K562 (cell line): ENCODE measurements at regions not wholly inside any gene's neighbourhood (a gene's known extent, or its start where the extent isn't known, plus 50 kb on each side); places are given as distances from the start of the nearest gene placed in this dataset.
A peak's percentile ranks its signal among the peaks of the same experiment; 100 is the strongest.

Experiments
- ATAC-seq: fragments of 200-7000 bp; cut with Tn5 transposase; 3 replicates; pipeline ENCODE4 v1.9.1; 2020; ENCODE audit warnings: moderate library complexity
- BruUV-seq: library from RNA; stranded (reverse); fragments of 400-500 nt; replicated peaks from 2 replicates; lab custom pipeline; 2021; lab: Mats Ljungman, UMichigan
- CTCF ChIA-PET: fragments of 300-600 bp; formaldehyde crosslinking; extraction: SDS; loops from one replicate; lab custom pipeline; 2021; ENCODE audit warnings: low intra/inter-chr PET ratio; lab: Yijun Ruan, JAX
- POLR2A ChIA-PET: fragments of 300-600, 350-650 bp; sonication (Branson Sonifier 250); formaldehyde crosslinking; extraction: SDS; loops from one replicate; lab custom pipeline; 2021; ENCODE audit warnings: antibody characterized with exemption, inconsistent platforms; lab: Yijun Ruan, JAX
- DNase-seq, 4 experiments: peaks; one replicate each; pipeline versions ENCODE4 v3.0.0 to v3.0.0-alpha.2; 2011 to 2018; ENCODE audit warnings: low spot score in 3 of 4, mixed read lengths in 3 of 4; ENCODE audit errors: extremely low read depth in 1 of 4
- FAIRE-seq: peaks from 2 replicates; lab custom pipeline; 2011; peaks lifted over from hg19 to GRCh38; lab: Jason Lieb, UNC
- H2AFZ ChIP-seq: 2 replicates; pipeline ENCODE4 v1.6.0; 2011; ENCODE audit warnings: low read depth, low read length, control low read depth, inconsistent platforms
- H3K27ac ChIP-seq: fragments of 200-600 bp; 3 replicates; pipeline ENCODE4 v1.8.0; 2011; ENCODE audit warnings: low read depth, mild to moderate bottlenecking, control low read depth, inconsistent platforms, low read length, moderate library complexity, mixed read lengths; ENCODE audit errors: extremely low read depth
- H3K27me3 ChIP-seq, 2 experiments: fragments of 300-600 bp in 1 of 2; 2 replicates in 1 of 2; 3 replicates in 1 of 2; pipeline versions ENCODE4 v1.6.0 to v1.8.0; 2011; ENCODE audit warnings: inconsistent platforms in 2 of 2, low read length in 2 of 2, mild to moderate bottlenecking in 1 of 2, mixed read lengths in 1 of 2, moderate library complexity in 1 of 2; ENCODE audit not compliant: control insufficient read depth in 2 of 2, insufficient read depth in 2 of 2
- H3K36me3 ChIP-seq: fragments of 300-600 bp; 3 replicates; pipeline ENCODE4 v1.8.0; 2011; ENCODE audit warnings: mild to moderate bottlenecking, low read length, inconsistent platforms; ENCODE audit not compliant: control insufficient read depth, insufficient read depth
- H3K4me1 ChIP-seq, 2 experiments: fragments of 200-600 bp in 1 of 2; replicated peaks in 1 of 2; 2 replicates in 1 of 2; 3 replicates in 1 of 2; pipeline versions ENCODE4 v1.5.1 to v1.8.0; 2011; ENCODE audit warnings: inconsistent platforms in 2 of 2, low read length in 2 of 2, mild to moderate bottlenecking in 1 of 2, mixed read lengths in 1 of 2, moderate library complexity in 1 of 2; ENCODE audit not compliant: control insufficient read depth in 2 of 2, insufficient read depth in 2 of 2
- H3K4me2 ChIP-seq: 2 replicates; pipeline ENCODE4 v1.6.1; 2011; ENCODE audit warnings: low read length, control low read depth, inconsistent platforms, mixed read lengths; ENCODE audit not compliant: insufficient read depth
- H3K4me3 ChIP-seq: fragments of 200-600 bp; sonication (generic), shearing (Covaris generic); 2 replicates; pipeline ENCODE4 v1.5.1; 2016; ENCODE audit warnings: control low read depth, inconsistent platforms
- H3K79me2 ChIP-seq: fragments of 200-600 bp; 3 replicates; pipeline ENCODE4 v1.8.0; 2011; ENCODE audit warnings: low read length, inconsistent platforms; ENCODE audit not compliant: control insufficient read depth, insufficient read depth
- H3K9ac ChIP-seq, 2 experiments: 2 replicates each; pipeline versions ENCODE4 v1.6.0 to v1.6.1; 2011; ENCODE audit warnings: low read depth in 2 of 2, low read length in 2 of 2, control low read depth in 1 of 2, inconsistent platforms in 1 of 2, mild to moderate bottlenecking in 1 of 2, mixed read lengths in 1 of 2; ENCODE audit not compliant: insufficient read depth in 1 of 2
- H3K9me1 ChIP-seq: one replicate; pipeline ENCODE4 v1.6.0; 2011; ENCODE audit warnings: inconsistent platforms, mild to moderate bottlenecking, low read length, moderate library complexity; ENCODE audit not compliant: control insufficient read depth, insufficient read depth
- H3K9me3 ChIP-seq: replicated peaks from 2 replicates; pipeline ENCODE4 v1.5.1; 2011; ENCODE audit warnings: low read depth, low read length, inconsistent platforms; ENCODE audit not compliant: control insufficient read depth, insufficient read depth
- H4K20me1 ChIP-seq: replicated peaks from 2 replicates; pipeline ENCODE4 v1.6.1; 2011; ENCODE audit warnings: low read length, inconsistent platforms, mixed read lengths; ENCODE audit not compliant: control insufficient read depth, insufficient read depth
- IFI16 ChIP-seq: fragments of 250-450 bp; sonication (Bioruptor Pico); IDR thresholded peaks from 2 replicates; pipeline ENCODE4 v2.1.2; 2022; ENCODE audit warnings: mild to moderate bottlenecking, inconsistent platforms
- JUN ChIP-seq, 2 experiments: sonication (generic) in 1 of 2; formaldehyde crosslinking in 1 of 2; IDR thresholded peaks; 2 replicates each; pipeline versions ENCODE4 v1.6.1 to v1.8.0; 2012 to 2022; ENCODE audit warnings: borderline replicate concordance in 2 of 2, mild to moderate bottlenecking in 2 of 2, improper control_type of control experiment in 1 of 2, low read depth in 1 of 2, low read length in 1 of 2, missing genetic modification reagents in 1 of 2
- MECOM ChIP-seq: fragments of 250-450 bp; sonication (Bioruptor Pico); IDR thresholded peaks from 2 replicates; pipeline ENCODE4 v1.8.0; 2022; ENCODE audit warnings: inconsistent platforms
- MYBL2 ChIP-seq, 2 experiments: fragments of 450-650 bp in 1 of 2; sonication (generic) in 1 of 2; formaldehyde crosslinking in 1 of 2; IDR thresholded peaks; 2 replicates each; pipeline versions ENCODE4 v1.6.1 to v1.8.1; 2017 to 2022; ENCODE audit warnings: borderline replicate concordance in 1 of 2, inconsistent platforms in 1 of 2, low read depth in 1 of 2, mild to moderate bottlenecking in 1 of 2, missing genetic modification reagents in 1 of 2, moderate library complexity in 1 of 2
- ZNF253 ChIP-seq: fragments of 250-450 bp; sonication (Bioruptor Pico); conservative IDR thresholded peaks from 2 replicates; pipeline ENCODE4 v1.6.1; 2021; ENCODE audit warnings: mild to moderate bottlenecking
- ZNF263 ChIP-seq: sonication (generic); formaldehyde crosslinking; IDR thresholded peaks from 2 replicates; pipeline ENCODE4 v1.8.0; 2022; ENCODE audit warnings: mild to moderate bottlenecking, missing genetic modification reagents, borderline replicate concordance
- WGBS: fragments of 100-300 bp; shearing (Covaris generic); methylation state at CpG from one replicate; pipeline ENCODE4 v1.1.6; 2016; ENCODE audit warnings: low coverage, mixed read lengths; ENCODE audit not compliant: insufficient coverage; ENCODE audit errors: missing lambda C conversion rate; 5-methylcytosine and 5-hydroxymethylcytosine counted together
- in situ Hi-C: fragments of 300-500 bp; cut with MboI; formaldehyde crosslinking; loops from 4 replicates; pipeline ENCODE4 v1.15.0; 2018; ENCODE audit warnings: inconsistent platforms, mixed read lengths
- intact Hi-C: fragments of 100-400 bp; cut with micrococcal nuclease; formaldehyde crosslinking; loops from 2 replicates; pipeline ENCODE4 v1.14.2; 2022
- TF ChIP-seq, protein P1 (sequence below): IDR thresholded peaks from 3 replicates; pipeline ENCODE4 v1.6.1; 2011; ENCODE audit warnings: borderline replicate concordance, mild to moderate bottlenecking, moderate library complexity; ENCODE audit not compliant: insufficient read length; ENCODE audit errors: extremely low read depth
- TF ChIP-seq, protein P2 (sequence below): sonication (generic); formaldehyde crosslinking; IDR thresholded peaks from 2 replicates; pipeline ENCODE4 v1.8.0; 2023; ENCODE audit warnings: mild to moderate bottlenecking, missing genetic modification reagents

DNA sequence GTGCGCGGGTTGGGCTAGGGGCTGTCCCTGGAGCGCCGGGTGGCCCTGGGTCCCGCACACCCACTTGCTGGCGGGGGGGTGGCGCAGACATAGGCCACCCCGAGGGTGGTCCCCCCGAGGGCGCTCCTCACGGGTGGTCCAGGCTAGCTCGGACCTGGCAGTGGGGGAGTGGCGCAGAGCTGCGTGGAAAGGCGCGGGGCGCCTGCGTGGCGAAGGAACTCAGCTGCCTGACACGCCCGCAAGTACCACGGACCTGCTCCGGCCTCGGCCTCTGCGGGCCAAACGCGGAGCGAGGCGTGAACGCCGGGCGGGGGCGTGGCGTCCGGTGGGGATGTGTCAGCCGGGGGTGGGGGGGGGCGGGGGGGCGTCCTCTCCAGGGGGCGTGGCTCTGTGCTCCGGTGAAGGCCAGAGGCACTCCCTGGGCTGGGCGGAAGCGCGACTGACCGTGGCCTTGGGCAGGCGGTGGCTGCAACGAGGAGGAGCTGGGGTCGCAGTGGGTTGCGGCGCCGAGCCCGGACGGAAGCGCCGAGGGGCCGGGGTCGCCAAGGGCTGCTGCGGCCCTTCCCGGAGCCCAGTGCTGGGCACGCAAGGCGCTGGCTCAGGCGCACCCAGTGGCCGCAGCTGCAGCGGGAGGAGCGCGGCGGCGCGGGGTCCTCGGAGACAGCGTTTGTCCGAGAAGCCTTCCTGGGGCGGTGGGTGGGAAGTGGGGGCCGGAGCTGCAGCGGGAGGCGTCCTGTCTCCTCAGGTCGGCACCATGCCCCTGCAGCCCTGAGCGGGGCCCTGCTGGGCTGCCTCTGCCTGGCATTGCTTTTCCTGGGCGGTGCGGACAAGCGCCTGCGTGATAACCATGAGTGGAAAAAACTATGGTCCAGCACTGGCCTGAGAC is 58.9 kb upstream of the NUPR2 start:
- no peak overlapping the region for H3K4me3 ChIP-seq
- no peak for FAIRE-seq
- DNase-seq, result peak; percentile 9 to 39 (median 35)
- no peak overlapping the region for H3K9ac ChIP-seq
- ChIA-PET CTCF (no interaction called here), POLR2A (no interaction called here)
- ATAC-seq, result peak; percentile 80
- H3K36me3 ChIP-seq, result no peaks in the 10 kb centered on the region
- in situ Hi-C loops (no loop called here), intact Hi-C loops (no loop called here)
- no peaks in the 10 kb centered on the region; the same call in 1 of the 2 replicates for H4K20me1 ChIP-seq
- TF ChIP-seq, protein P1, sequence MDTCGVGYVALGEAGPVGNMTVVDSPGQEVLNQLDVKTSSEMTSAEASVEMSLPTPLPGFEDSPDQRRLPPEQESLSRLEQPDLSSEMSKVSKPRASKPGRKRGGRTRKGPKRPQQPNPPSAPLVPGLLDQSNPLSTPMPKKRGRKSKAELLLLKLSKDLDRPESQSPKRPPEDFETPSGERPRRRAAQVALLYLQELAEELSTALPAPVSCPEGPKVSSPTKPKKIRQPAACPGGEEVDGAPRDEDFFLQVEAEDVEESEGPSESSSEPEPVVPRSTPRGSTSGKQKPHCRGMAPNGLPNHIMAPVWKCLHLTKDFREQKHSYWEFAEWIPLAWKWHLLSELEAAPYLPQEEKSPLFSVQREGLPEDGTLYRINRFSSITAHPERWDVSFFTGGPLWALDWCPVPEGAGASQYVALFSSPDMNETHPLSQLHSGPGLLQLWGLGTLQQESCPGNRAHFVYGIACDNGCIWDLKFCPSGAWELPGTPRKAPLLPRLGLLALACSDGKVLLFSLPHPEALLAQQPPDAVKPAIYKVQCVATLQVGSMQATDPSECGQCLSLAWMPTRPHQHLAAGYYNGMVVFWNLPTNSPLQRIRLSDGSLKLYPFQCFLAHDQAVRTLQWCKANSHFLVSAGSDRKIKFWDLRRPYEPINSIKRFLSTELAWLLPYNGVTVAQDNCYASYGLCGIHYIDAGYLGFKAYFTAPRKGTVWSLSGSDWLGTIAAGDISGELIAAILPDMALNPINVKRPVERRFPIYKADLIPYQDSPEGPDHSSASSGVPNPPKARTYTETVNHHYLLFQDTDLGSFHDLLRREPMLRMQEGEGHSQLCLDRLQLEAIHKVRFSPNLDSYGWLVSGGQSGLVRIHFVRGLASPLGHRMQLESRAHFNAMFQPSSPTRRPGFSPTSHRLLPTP, result no peak
- TF ChIP-seq ZNF253 (CRISPR knock-in tag) (no peak), ZNF263 (CRISPR knock-in tag) (no peak), MECOM (no peak), JUN (IDR thresholded peaks at IDR 0.05; ENCODE audit: borderline replicate concordance, low read depth, low read length) (no peak), JUN (CRISPR knock-in tag; IDR thresholded peaks at IDR 0.05; ENCODE audit: borderline replicate concordance) (no peak), IFI16 (CRISPR knock-in tag) (no peak), MYBL2 (IDR thresholded peaks at IDR 0.05; ENCODE audit: low read depth) (no peak), MYBL2 (CRISPR knock-in tag; IDR thresholded peaks at IDR 0.05; ENCODE audit: borderline replicate concordance) (no peak)
- TF ChIP-seq, protein P2, sequence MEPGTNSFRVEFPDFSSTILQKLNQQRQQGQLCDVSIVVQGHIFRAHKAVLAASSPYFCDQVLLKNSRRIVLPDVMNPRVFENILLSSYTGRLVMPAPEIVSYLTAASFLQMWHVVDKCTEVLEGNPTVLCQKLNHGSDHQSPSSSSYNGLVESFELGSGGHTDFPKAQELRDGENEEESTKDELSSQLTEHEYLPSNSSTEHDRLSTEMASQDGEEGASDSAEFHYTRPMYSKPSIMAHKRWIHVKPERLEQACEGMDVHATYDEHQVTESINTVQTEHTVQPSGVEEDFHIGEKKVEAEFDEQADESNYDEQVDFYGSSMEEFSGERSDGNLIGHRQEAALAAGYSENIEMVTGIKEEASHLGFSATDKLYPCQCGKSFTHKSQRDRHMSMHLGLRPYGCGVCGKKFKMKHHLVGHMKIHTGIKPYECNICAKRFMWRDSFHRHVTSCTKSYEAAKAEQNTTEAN, result no peak
- peaks cover 0 to 9% of the 10 kb centered on the region in 2 experiments; a peak in 1 of 5 replicates for H3K4me1 ChIP-seq
- peaks cover 0 to 5% of the 10 kb centered on the region in 2 experiments; a peak in 1 of 5 replicates for H3K27me3 ChIP-seq
- BruUV-seq, result no TSS peak
- no peaks in the 10 kb centered on the region for H3K9me1 ChIP-seq
- no peaks in the 10 kb centered on the region for H3K79me2 ChIP-seq
- H3K27ac ChIP-seq, result no peak overlapping the region
- H3K4me2 ChIP-seq, result no peak overlapping the region
- 36% methylated on average over 33 of the region's 81 CpGs for WGBS
- H3K9me3 ChIP-seq, result no peaks in the 10 kb centered on the region
- H2AFZ ChIP-seq, result no peak overlapping the region
